Fibroblast of lung (primary cell): ENCODE measurements at regions not wholly inside any gene's neighbourhood (a gene's known extent, or its start where the extent isn't known, plus 50 kb on each side); places are given as distances from the start of the nearest gene placed in this dataset.

ENCODE experiments used
- CTCF ChIP-seq, 2 donors: IDR thresholded peaks in 1 of 2; conservative IDR thresholded peaks in 1 of 2; 1 replicate in 1 of 2; 2 replicates in 1 of 2; pipeline ENCODE4 v1.5.1; 2011 to 2012; ENCODE audit warnings: low read length in 2 of 2, control low read depth in 1 of 2, inconsistent platforms in 1 of 2, low read depth in 1 of 2, mild to moderate bottlenecking in 1 of 2
- EZH2 ChIP-seq: IDR thresholded peaks from 2 replicates; pipeline ENCODE4 v1.5.1; 2012; ENCODE audit warnings: low read length, control low read depth, mild to moderate bottlenecking; ENCODE audit errors: missing control alignments

- TF ChIP-seq CTCF (conservative IDR thresholded peaks at IDR 0.05 in 1 of 2, IDR thresholded peaks at IDR 0.05 in 1 of 2; ENCODE audit: low read depth in 1 of 2, low read length in 2 of 2) (no peak), EZH2 (no peak)
Measured at GRCh38 chr2:139891636-139892035, 1111.4 kb upstream of the NXPH2 start.
